Dendritic cell treated with granulocyte-macrophage colony-stimulating factor and Interleukin-4, amounts not matched to agents 40 ng/mL and 50 ng/mL, for 4 days (primary cell): ENCODE measurements at regions not wholly inside any gene's neighbourhood (a gene's known extent, or its start where the extent isn't known, plus 50 kb on each side); places are given as distances from the start of the nearest gene placed in this dataset.

Source experiments
- H3K27ac Mint-ChIP-seq: one replicate; pipeline ENCODE4 v1.8.0; 2022; ENCODE audit warnings: mild to moderate bottlenecking, mixed read lengths
- H3K27me3 Mint-ChIP-seq: one replicate; pipeline ENCODE4 v1.8.0; 2022; ENCODE audit warnings: mild to moderate bottlenecking, mixed read lengths
- H3K36me3 Mint-ChIP-seq: one replicate; pipeline ENCODE4 v1.8.0; 2022; ENCODE audit warnings: low read depth, mixed read lengths
- H3K4me1 Mint-ChIP-seq: one replicate; pipeline ENCODE4 v1.8.0; 2022; ENCODE audit warnings: low read depth, mixed read lengths
- H3K4me3 Mint-ChIP-seq: one replicate; pipeline ENCODE4 v1.8.0; 2022; ENCODE audit warnings: mild to moderate bottlenecking, moderate library complexity, mixed read lengths
- H3K9me3 Mint-ChIP-seq: one replicate; pipeline ENCODE4 v1.8.0; 2022; ENCODE audit warnings: mixed read lengths
- intact Hi-C: fragments of 100-400 bp; cut with micrococcal nuclease; formaldehyde crosslinking; loops from one replicate; pipeline ENCODE4 v1.15.0; 2022

DNA sequence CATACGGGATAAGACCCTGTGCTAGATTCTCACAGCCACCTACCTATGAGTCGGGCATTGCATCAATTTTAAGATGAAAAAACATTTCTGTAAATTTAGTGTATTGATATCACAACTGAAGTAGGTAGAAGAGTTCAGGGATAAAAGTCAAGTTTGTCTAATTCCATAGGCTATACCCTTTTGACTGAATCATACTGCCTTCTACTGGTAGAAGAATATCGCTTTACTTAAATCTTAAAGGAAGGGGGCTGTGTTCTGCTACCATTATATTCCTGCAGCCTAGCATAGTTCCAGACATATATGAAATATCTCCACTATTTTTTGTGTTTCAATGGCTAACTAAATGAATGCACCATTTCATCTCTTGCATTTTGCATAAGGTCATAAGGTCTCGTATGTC lies 1128.6 kb downstream of the CDH8 start:
- no peaks in the 10 kb centered on the region for H3K4me1 Mint-ChIP-seq
- no peak overlapping the region for H3K27ac Mint-ChIP-seq
- H3K4me3 Mint-ChIP-seq = no peak overlapping the region
- no peaks in the 10 kb centered on the region for H3K9me3 Mint-ChIP-seq
- H3K36me3 Mint-ChIP-seq = no peaks in the 10 kb centered on the region
- H3K27me3 Mint-ChIP-seq = no peaks in the 10 kb centered on the region
- intact Hi-C loops = no loop called here

DNA sequence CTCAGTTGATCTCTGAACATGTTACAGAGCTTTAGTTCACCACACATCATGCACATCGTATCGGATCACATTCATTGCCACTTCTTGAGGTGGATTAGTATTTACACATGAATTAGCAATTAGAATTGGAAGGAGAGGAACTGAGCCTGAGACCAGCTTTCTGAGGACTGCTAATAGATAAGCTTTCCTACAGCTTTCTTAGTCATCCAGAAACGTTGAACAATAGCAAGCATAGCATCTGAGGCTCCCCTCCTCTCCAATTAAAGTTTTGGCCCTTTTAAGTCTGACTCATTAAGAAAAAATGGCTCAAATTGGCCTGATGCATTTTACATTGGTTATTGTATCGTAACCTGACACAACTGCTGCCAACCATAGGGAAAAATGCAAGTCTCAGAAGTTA lies 1130.4 kb downstream of the CDH8 start:
- Mint-ChIP-seq H3K27me3 (no peaks in the 10 kb centered on the region), H3K27ac (no peak overlapping the region), H3K9me3 (no peaks in the 10 kb centered on the region), H3K4me3 (no peak overlapping the region), H3K36me3 (no peaks in the 10 kb centered on the region), H3K4me1 (no peaks in the 10 kb centered on the region)
- intact Hi-C loops = no loop called here

DNA sequence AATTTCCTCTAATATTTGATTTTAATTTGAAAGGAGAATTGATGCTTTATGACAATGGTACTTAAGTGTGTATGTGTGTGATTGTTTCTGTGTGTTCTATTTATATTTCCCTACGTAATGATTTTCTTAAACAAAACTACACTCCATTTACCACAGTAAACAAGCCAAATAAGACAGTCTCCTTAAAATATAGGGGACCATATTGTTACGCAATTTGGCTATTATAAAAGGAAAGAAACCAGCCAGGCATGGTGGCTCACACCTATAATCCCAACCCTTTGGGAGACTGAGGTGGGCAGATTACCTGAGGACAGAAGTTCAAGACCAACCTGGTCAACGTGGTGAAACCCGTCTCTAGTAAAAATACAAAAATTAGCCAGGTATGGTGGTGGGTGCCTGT lies 1134.1 kb downstream of the CDH8 start:
- no peak overlapping the region for H3K4me3 Mint-ChIP-seq
- no peaks in the 10 kb centered on the region for H3K9me3 Mint-ChIP-seq
- H3K36me3 Mint-ChIP-seq = no peaks in the 10 kb centered on the region
- no peak overlapping the region for H3K27ac Mint-ChIP-seq
- H3K27me3 Mint-ChIP-seq = no peaks in the 10 kb centered on the region
- intact Hi-C loops = no loop called here
- no peaks in the 10 kb centered on the region for H3K4me1 Mint-ChIP-seq

DNA sequence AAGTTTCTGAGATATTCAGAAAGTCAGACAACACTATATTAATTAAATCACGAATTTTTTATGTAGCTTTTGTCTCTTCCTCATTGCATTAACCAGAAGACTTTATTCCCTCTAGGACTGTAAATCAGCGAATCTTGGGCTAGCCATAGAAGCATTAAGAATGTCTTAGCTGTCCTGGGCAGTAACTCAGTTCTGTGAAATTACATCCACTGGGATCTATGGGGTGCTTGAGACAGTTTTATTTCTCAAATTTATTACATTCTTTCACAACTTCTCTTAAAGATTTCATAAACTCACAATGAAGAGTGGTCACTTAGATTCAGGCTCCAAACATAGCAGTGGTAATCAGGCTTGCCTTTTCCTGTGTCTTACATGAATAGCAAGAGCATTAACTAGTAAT lies 1153.4 kb downstream of the CDH8 start:
- no peak overlapping the region for H3K27ac Mint-ChIP-seq
- intact Hi-C loops = no loop called here
- H3K36me3 Mint-ChIP-seq = no peaks in the 10 kb centered on the region
- no peaks in the 10 kb centered on the region for H3K4me1 Mint-ChIP-seq
- peaks cover 10% of the 10 kb centered on the region for H3K9me3 Mint-ChIP-seq
- no peaks in the 10 kb centered on the region for H3K27me3 Mint-ChIP-seq
- H3K4me3 Mint-ChIP-seq = no peak overlapping the region

DNA sequence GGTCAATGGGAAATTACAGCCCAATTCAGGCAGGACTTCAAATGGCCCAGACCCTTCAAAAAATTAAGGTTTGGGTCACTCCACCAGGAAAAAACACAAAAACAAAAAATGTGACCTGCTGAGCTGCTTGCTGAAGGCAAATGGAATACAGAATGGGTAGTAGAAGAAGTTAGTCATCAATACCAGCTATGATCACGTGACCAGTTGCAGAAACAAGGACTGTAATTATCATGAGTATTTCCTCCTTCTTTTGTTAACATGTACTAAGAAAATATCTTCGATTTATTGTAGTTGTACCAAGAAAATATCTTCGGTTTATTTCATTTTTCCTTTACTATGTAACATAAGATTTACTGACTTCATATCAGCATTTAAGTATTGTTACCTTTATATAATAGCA lies 1183.6 kb downstream of the CDH8 start:
- H3K4me3 Mint-ChIP-seq = no peak overlapping the region
- peaks cover 23% of the 10 kb centered on the region for H3K9me3 Mint-ChIP-seq
- H3K4me1 Mint-ChIP-seq = no peaks in the 10 kb centered on the region
- H3K27ac Mint-ChIP-seq = no peak overlapping the region
- H3K36me3 Mint-ChIP-seq = no peaks in the 10 kb centered on the region
- intact Hi-C loops = no loop called here
- no peaks in the 10 kb centered on the region for H3K27me3 Mint-ChIP-seq

DNA sequence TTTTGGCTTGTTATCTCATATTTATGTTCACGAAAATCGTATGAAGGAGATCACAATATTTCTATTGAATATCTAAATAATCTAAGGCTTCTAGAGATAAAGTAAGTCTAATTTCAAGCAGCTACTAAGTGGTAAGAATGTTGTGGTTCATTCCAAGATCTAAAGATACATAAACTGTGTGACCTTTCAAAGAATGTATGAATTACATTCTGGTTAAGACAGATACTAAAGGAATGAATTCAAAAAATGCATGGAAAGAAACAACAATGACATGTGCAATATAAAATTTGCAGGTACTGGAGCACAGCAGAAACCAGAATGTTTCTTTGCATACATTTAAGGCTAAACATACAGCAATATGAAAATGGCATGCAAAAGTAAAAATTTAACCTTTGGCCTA lies 1214.6 kb downstream of the CDH8 start:
- no peaks in the 10 kb centered on the region for H3K4me1 Mint-ChIP-seq
- H3K36me3 Mint-ChIP-seq = no peaks in the 10 kb centered on the region
- no peaks in the 10 kb centered on the region for H3K27me3 Mint-ChIP-seq
- H3K27ac Mint-ChIP-seq = no peak overlapping the region
- H3K9me3 Mint-ChIP-seq = no peaks in the 10 kb centered on the region
- H3K4me3 Mint-ChIP-seq = no peak overlapping the region
- intact Hi-C loops = no loop called here

DNA sequence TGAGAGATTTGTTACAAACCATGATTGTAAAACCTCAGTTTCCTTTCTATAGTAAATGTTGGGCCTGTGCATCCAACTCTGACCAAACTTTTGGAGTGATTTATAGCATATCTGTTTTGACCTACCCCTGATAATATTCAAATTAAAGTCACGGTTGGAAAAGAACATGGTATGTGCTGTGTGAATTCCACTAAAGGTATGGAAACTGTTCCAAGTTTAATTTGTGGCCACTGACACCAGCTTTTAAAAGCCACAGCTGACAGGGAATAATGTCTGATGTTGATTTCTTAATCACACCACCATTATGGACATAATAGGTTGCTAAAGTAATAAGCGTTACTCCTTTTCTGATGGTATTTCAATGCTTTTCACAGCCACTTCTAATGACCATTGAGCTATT lies 1215.9 kb downstream of the CDH8 start:
- Mint-ChIP-seq H3K9me3 (no peaks in the 10 kb centered on the region), H3K27me3 (no peaks in the 10 kb centered on the region), H3K27ac (no peak overlapping the region), H3K36me3 (no peaks in the 10 kb centered on the region), H3K4me3 (no peak overlapping the region), H3K4me1 (no peaks in the 10 kb centered on the region)
- intact Hi-C loops = no loop called here

DNA sequence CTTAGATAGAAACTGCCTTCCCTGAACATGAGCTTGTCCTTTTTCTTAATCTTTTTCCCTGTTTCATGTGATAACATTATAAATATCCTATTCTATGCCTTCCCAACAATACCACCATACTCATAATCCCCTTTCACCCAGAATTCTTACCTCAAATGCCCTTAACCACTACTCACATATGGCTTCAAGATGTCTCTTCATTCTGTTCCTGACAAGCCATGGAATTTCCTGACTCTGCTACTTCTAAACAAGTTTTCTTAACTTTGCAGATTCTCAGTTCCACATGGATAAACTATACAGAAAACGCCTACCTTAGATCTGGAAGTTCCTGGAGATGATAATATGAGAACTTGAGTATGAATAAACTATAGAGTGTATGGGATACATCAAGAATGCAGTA lies 1217.8 kb downstream of the CDH8 start:
- intact Hi-C loops = no loop called here
- no peaks in the 10 kb centered on the region for H3K9me3 Mint-ChIP-seq
- no peaks in the 10 kb centered on the region for H3K4me1 Mint-ChIP-seq
- H3K4me3 Mint-ChIP-seq = no peak overlapping the region
- no peaks in the 10 kb centered on the region for H3K36me3 Mint-ChIP-seq
- H3K27me3 Mint-ChIP-seq = no peaks in the 10 kb centered on the region
- no peak overlapping the region for H3K27ac Mint-ChIP-seq

DNA sequence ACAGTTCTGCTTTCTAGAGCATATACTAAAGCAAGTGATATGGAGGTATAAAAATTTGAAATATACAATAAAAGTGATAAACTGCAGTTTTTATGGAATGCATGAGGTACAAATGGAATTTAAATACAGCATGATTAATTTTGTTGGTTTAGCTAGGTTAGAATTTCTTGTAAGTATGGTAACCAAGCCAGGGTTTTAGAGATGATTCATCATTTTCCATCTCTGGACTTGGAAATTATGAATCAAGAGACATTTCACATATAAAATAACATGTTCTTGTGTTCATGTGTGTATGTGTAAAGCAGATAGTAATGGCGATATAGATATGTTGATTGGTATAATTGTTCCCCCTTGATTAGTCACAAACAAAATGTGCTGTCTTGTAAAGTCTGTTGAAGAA lies 1219.8 kb downstream of the CDH8 start:
- H3K27ac Mint-ChIP-seq = no peak overlapping the region
- no peaks in the 10 kb centered on the region for H3K9me3 Mint-ChIP-seq
- intact Hi-C loops = no loop called here
- H3K36me3 Mint-ChIP-seq = no peaks in the 10 kb centered on the region
- no peaks in the 10 kb centered on the region for H3K4me1 Mint-ChIP-seq
- H3K27me3 Mint-ChIP-seq = no peaks in the 10 kb centered on the region
- H3K4me3 Mint-ChIP-seq = no peak overlapping the region

DNA sequence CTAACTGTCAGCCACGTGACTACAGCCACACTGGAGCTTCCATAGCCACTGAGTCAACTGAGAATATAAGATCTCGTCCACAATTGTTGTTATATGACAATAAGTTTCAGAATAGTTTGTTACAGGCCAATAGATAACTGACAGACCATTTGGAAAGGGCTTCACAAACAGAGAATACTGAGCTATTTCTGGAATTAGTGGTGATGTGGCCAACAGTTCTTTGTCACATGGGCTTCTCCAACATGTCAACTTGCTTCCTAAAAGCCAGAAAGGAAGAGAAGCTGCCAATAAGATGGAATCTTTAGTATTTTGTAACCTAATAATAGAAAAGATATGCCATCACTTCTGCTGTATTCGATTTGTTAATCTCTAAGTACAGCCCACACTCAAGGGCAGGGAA lies 1220.4 kb downstream of the CDH8 start:
- intact Hi-C loops = no loop called here
- Mint-ChIP-seq H3K27me3 (no peaks in the 10 kb centered on the region), H3K4me1 (no peaks in the 10 kb centered on the region), H3K4me3 (no peak overlapping the region), H3K27ac (no peak overlapping the region), H3K9me3 (no peaks in the 10 kb centered on the region), H3K36me3 (no peaks in the 10 kb centered on the region)

DNA sequence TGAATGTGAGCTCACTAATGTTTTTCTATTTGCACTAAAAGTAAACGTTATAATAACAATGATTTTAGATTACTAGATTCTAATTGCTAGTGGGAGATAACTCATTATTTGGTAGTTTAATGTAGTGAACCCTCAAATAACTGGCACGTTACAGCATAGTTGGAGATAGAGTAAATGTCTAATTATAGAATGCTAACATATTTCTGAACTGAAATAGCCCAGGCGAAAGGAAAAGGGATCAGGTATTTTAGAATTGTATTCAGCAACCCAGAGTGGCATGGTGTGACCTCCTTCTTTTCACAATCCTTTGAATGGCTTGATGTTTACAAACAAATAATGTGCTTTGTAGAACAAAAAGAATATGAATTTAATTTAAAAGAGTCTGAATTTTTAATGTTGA lies 1221.2 kb downstream of the CDH8 start:
- no peaks in the 10 kb centered on the region for H3K9me3 Mint-ChIP-seq
- no peaks in the 10 kb centered on the region for H3K4me1 Mint-ChIP-seq
- no peak overlapping the region for H3K27ac Mint-ChIP-seq
- H3K36me3 Mint-ChIP-seq = no peaks in the 10 kb centered on the region
- intact Hi-C loops = no loop called here
- H3K27me3 Mint-ChIP-seq = no peaks in the 10 kb centered on the region
- no peak overlapping the region for H3K4me3 Mint-ChIP-seq

DNA sequence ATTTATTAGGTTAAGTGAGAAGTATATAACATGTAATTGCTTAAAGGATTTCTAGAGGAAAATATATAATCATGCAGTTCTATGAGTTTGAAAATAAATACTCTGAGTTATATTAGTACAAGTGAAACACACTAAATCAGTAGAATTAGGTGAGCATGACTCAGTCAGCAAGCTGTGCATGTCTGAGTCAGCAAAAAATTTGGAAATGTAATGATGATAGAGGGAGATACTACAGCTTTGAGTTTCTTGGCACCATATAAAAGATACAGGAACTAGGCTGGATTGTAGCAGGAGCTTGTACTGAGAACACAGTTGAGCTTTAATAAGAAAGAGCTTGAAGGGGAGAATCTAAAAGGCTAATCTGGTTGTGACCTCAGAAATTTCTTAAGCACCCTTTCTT lies 1224.6 kb downstream of the CDH8 start:
- H3K27ac Mint-ChIP-seq = no peak overlapping the region
- H3K4me3 Mint-ChIP-seq = no peak overlapping the region
- H3K36me3 Mint-ChIP-seq = no peaks in the 10 kb centered on the region
- no peaks in the 10 kb centered on the region for H3K27me3 Mint-ChIP-seq
- no peaks in the 10 kb centered on the region for H3K4me1 Mint-ChIP-seq
- intact Hi-C loops = no loop called here
- no peaks in the 10 kb centered on the region for H3K9me3 Mint-ChIP-seq

DNA sequence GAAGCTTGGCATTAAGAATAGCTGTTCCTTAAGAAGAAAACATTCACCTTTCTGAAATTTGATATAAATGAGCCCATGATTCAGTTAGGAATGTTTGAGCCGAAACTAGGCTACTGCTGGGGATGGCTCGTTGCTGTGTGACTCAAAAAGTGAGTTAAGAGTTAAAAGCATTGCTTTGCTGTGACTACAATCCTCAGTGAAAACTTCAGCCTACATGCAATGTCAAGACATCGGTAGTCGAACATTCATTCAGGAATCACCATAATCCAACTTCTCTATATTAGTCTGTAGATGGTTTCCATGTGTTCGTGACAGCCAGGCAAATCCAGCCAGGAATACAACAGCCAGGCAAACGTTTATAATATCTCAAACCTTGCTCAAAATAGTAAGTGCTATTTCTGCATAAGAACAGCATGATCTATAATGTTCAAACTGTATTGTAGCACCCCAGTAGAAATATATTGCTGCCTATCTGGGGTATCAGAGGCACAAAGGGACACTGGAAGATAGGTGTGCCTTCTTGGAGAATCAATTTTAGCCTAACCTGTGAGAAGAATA lies 1225.1 kb downstream of the CDH8 start:
- H3K27ac Mint-ChIP-seq = no peak overlapping the region
- no peaks in the 10 kb centered on the region for H3K9me3 Mint-ChIP-seq
- intact Hi-C loops = no loop called here
- no peaks in the 10 kb centered on the region for H3K27me3 Mint-ChIP-seq
- H3K4me1 Mint-ChIP-seq = no peaks in the 10 kb centered on the region
- no peak overlapping the region for H3K4me3 Mint-ChIP-seq
- no peaks in the 10 kb centered on the region for H3K36me3 Mint-ChIP-seq

DNA sequence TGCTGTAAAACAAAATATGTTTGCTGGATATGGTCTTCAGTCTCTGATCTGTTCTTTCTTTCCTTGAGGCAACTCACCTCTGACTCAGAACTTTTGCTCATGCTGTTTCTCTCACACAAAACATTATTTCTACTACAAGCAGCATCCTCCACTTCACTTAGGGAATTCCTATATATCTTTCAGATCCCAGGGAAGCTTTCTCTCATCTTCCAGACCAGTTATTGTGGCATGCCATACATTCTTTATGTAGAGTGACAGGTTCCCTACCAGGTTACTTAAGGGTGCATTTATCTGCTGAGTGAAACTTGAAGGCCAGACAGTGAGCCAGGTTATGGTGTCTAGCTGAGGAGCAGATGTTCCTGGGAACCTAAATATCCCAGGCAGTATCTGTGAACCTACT lies 1226.0 kb downstream of the CDH8 start:
- H3K4me1 Mint-ChIP-seq = no peaks in the 10 kb centered on the region
- no peak overlapping the region for H3K4me3 Mint-ChIP-seq
- no peaks in the 10 kb centered on the region for H3K36me3 Mint-ChIP-seq
- H3K27ac Mint-ChIP-seq = no peak overlapping the region
- no peaks in the 10 kb centered on the region for H3K27me3 Mint-ChIP-seq
- peaks cover 4% of the 10 kb centered on the region for H3K9me3 Mint-ChIP-seq
- intact Hi-C loops = no loop called here

DNA sequence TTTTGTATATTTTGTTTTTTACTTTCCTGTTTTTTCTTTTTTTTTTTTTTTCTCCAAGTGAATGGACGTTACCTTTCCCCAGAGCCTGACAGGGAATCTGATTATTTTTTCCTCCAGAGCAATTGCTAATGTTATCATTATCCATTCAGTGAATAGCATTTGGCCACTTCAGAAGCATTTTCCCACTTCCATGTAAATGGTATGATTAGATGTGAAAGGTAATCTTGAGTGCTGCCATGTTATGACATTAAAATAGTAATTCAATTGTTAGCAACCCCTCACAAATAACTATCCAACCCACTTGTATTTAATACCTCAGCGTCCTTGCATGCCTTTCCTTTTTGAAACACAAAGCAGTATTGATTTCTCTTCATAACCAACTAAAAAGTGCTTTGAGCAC lies 1243.8 kb downstream of the CDH8 start:
- H3K36me3 Mint-ChIP-seq = no peaks in the 10 kb centered on the region
- no peaks in the 10 kb centered on the region for H3K27me3 Mint-ChIP-seq
- no peak overlapping the region for H3K27ac Mint-ChIP-seq
- H3K4me1 Mint-ChIP-seq = no peaks in the 10 kb centered on the region
- intact Hi-C loops = no loop called here
- no peak overlapping the region for H3K4me3 Mint-ChIP-seq
- no peaks in the 10 kb centered on the region for H3K9me3 Mint-ChIP-seq
